SJSA1 (cell line): ENCODE measurements at regions not wholly inside any gene's neighbourhood (a gene's known extent, or its start where the extent isn't known, plus 50 kb on each side); places are given as distances from the start of the nearest gene placed in this dataset.
A peak's percentile ranks its signal among the peaks of the same experiment; 100 is the strongest.

Source experiments
- DNase-seq, 2 experiments: peaks; one replicate each; pipeline ENCODE4 v3.0.0-alpha.2; 2015 to 2020; ENCODE audit warnings: low spot score in 2 of 2, low read depth in 1 of 2
- H3K27ac ChIP-seq: fragments of 250-450 bp; sonication (Bioruptor Pico); 2 replicates; pipeline ENCODE4 v1.5.1; 2020; ENCODE audit warnings: mild to moderate bottlenecking, moderate library complexity
- H3K27me3 ChIP-seq: fragments of 250-450 bp; sonication (Bioruptor Pico); replicated peaks from 2 replicates; pipeline ENCODE4 v1.5.1; 2020; ENCODE audit warnings: mild to moderate bottlenecking, moderate library complexity
- H3K36me3 ChIP-seq: fragments of 250-450 bp; sonication (Bioruptor Pico); 2 replicates; pipeline ENCODE4 v1.5.1; 2020; ENCODE audit warnings: mild to moderate bottlenecking
- H3K4me1 ChIP-seq: fragments of 250-450 bp; sonication (Bioruptor Pico); replicated peaks from 2 replicates; pipeline ENCODE4 v1.6.1; 2021; ENCODE audit warnings: mild to moderate bottlenecking
- H3K4me3 ChIP-seq: fragments of 250-450 bp; sonication (Bioruptor Pico); 2 replicates; pipeline ENCODE4 v1.5.1; 2020; ENCODE audit warnings: mild to moderate bottlenecking
- H3K9me3 ChIP-seq: fragments of 250-450 bp; sonication (Bioruptor Pico); replicated peaks from 2 replicates; pipeline ENCODE4 v1.5.1; 2020; ENCODE audit warnings: mild to moderate bottlenecking

- Histone ChIP-seq H3K9me3 (no peaks in the 10 kb centered on the region), H3K4me3 (no peak overlapping the region), H3K36me3 (no peaks in the 10 kb centered on the region), H3K27ac (no peak overlapping the region), H3K4me1 (peaks cover 46% of the 10 kb centered on the region), H3K27me3 (no peaks in the 10 kb centered on the region)
- DNase-seq: no peak
Observed at GRCh38 chr10:110355141-110355831, 50.6 kb upstream of the SMNDC1 start.

GRCh38 chr10:110355922-110356627 lies 51.4 kb upstream of the SMNDC1 start:
- H3K4me3 ChIP-seq: no peak overlapping the region
- H3K9me3 ChIP-seq: no peaks in the 10 kb centered on the region
- H3K27ac ChIP-seq: no peak overlapping the region
- no peak for DNase-seq
- no peaks in the 10 kb centered on the region for H3K36me3 ChIP-seq
- H3K4me1 ChIP-seq: peaks cover 50% of the 10 kb centered on the region
- H3K27me3 ChIP-seq: no peaks in the 10 kb centered on the region

- H3K36me3 ChIP-seq: no peaks in the 10 kb centered on the region
- H3K27ac ChIP-seq: peak overlapping the region; percentile 74
- H3K9me3 ChIP-seq: no peaks in the 10 kb centered on the region
- H3K4me3 ChIP-seq: no peak overlapping the region
- DNase-seq: peak; percentile 47 to 71
- H3K4me1 ChIP-seq: peaks cover 55% of the 10 kb centered on the region
- H3K27me3 ChIP-seq: no peaks in the 10 kb centered on the region
Observed at GRCh38 chr10:110356628-110357245, 52.0 kb upstream of the SMNDC1 start.

GRCh38 chr10:110357252-110357780 lies 52.6 kb upstream of the SMNDC1 start:
- H3K9me3 ChIP-seq: no peaks in the 10 kb centered on the region
- H3K27me3 ChIP-seq: no peaks in the 10 kb centered on the region
- no peak overlapping the region for H3K4me3 ChIP-seq
- peak; percentile 70 to 78 for DNase-seq
- H3K4me1 ChIP-seq: peaks cover 53% of the 10 kb centered on the region
- no peaks in the 10 kb centered on the region for H3K36me3 ChIP-seq
- H3K27ac ChIP-seq: peak overlapping the region; percentile 74

GRCh38 chr10:110357871-110358270 lies 53.2 kb upstream of the SMNDC1 start:
- H3K27me3 ChIP-seq: no peaks in the 10 kb centered on the region
- no peaks in the 10 kb centered on the region for H3K9me3 ChIP-seq
- DNase-seq: no peak
- H3K27ac ChIP-seq: peak overlapping the region; percentile 74; the same call in 1 of the 2 replicates
- peaks cover 47% of the 10 kb centered on the region for H3K4me1 ChIP-seq
- H3K4me3 ChIP-seq: no peak overlapping the region
- no peaks in the 10 kb centered on the region for H3K36me3 ChIP-seq

GRCh38 chr10:110358278-110358677 lies 53.6 kb upstream of the SMNDC1 start:
- Histone ChIP-seq H3K36me3 (no peaks in the 10 kb centered on the region), H3K4me1 (peaks cover 43% of the 10 kb centered on the region), H3K4me3 (no peak overlapping the region), H3K9me3 (no peaks in the 10 kb centered on the region), H3K27ac (no peak overlapping the region), H3K27me3 (no peaks in the 10 kb centered on the region)
- no peak for DNase-seq

- no peaks in the 10 kb centered on the region for H3K27me3 ChIP-seq
- H3K4me3 ChIP-seq: no peak overlapping the region
- no peak overlapping the region for H3K27ac ChIP-seq
- no peaks in the 10 kb centered on the region for H3K9me3 ChIP-seq
- no peaks in the 10 kb centered on the region for H3K36me3 ChIP-seq
- peaks cover 36% of the 10 kb centered on the region for H3K4me1 ChIP-seq
- DNase-seq: no peak
Observed at GRCh38 chr10:110358869-110359629, 54.3 kb upstream of the SMNDC1 start.

- Histone ChIP-seq H3K27me3 (no peaks in the 10 kb centered on the region), H3K4me1 (peaks cover 28% of the 10 kb centered on the region), H3K36me3 (no peaks in the 10 kb centered on the region), H3K4me3 (no peak overlapping the region), H3K27ac (no peak overlapping the region), H3K9me3 (no peaks in the 10 kb centered on the region)
- peak in 1 of 2 experiments; percentile 40 for DNase-seq
Observed at GRCh38 chr10:110360857-110361474, 56.2 kb upstream of the SMNDC1 start.

- Histone ChIP-seq H3K4me3 (no peak overlapping the region), H3K36me3 (no peaks in the 10 kb centered on the region), H3K27me3 (no peaks in the 10 kb centered on the region), H3K9me3 (no peaks in the 10 kb centered on the region), H3K27ac (no peak overlapping the region), H3K4me1 (peaks cover 20% of the 10 kb centered on the region)
- DNase-seq: no peak
Observed at GRCh38 chr10:110361800-110362456, 57.2 kb upstream of the SMNDC1 start.

- Histone ChIP-seq H3K4me3 (no peak overlapping the region), H3K27ac (no peak overlapping the region), H3K4me1 (peaks cover 9% of the 10 kb centered on the region), H3K9me3 (no peaks in the 10 kb centered on the region), H3K27me3 (no peaks in the 10 kb centered on the region), H3K36me3 (no peaks in the 10 kb centered on the region)
- DNase-seq: no peak
Observed at GRCh38 chr10:110363572-110364411, 59.1 kb upstream of the SMNDC1 start.

- Histone ChIP-seq H3K4me3 (no peak overlapping the region), H3K27me3 (no peaks in the 10 kb centered on the region), H3K27ac (no peak overlapping the region), H3K9me3 (no peaks in the 10 kb centered on the region), H3K36me3 (no peaks in the 10 kb centered on the region), H3K4me1 (peaks cover 9% of the 10 kb centered on the region)
- no peak for DNase-seq
Observed at GRCh38 chr10:110364531-110364937, 59.8 kb upstream of the SMNDC1 start.
